ENCODE measurements at regions not wholly inside any gene's neighbourhood (a gene's known extent, or its start where the extent isn't known, plus 50 kb on each side); places are given as distances from the start of the nearest gene placed in this dataset.
"Not testable (repeated sequence)": the region's sequence is repeated elsewhere in the genome, so short reads cannot be mapped to it uniquely, and the experiment has no call there.

GRCh38 chr7:80018941-80019808, 115.5 kb upstream of the GNAI1 start:
- DNase-seq = peak; percentile 75

DNA sequence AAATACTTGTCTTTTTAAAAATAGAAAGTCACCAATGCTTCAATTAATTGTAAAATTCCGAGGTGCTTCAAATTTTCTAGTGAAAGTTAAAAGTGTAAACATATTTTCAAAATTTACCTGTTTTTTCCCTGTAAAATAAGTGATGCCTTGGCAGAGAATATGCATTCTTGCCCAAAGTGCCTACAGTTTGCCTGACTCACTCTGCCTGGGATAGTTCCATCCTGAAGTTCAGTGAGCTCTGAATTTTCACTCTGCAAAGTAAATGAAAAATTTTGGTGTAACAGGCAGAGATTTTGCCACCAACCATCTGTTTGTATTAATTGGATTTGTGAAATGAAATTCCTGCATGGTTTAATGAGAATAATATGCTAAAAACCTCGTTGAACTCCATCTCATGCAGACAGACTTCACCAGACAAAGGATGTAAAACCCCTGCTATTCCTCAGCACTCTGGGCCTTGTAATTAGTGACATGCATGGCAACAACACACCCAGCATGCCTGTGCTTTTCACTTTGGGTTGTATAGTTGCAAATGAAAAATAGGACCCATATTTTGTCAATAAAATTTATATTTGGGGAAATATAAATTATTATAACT, 117.4 kb upstream of the GNAI1 start:
- no peak for DNase-seq

DNA sequence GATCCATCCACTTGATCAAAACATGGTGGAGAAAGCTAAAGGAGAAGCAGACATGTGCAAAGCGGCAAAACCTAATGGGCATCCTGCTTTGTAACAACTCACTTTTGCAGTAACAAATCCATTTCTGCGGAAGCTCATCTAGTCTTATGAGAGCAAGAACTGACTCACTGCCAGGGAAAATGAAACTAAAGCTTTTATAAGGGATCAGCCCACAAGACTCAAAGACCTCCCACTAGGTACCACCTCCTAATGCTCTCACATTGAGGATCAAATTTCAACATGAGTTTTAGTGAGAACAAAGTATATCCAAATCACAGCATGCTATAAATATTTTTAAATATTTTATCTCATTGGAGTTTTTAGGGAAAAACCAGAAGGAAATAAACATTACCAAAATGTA, 120.1 kb upstream of the GNAI1 start:
- no peak for DNase-seq

DNA sequence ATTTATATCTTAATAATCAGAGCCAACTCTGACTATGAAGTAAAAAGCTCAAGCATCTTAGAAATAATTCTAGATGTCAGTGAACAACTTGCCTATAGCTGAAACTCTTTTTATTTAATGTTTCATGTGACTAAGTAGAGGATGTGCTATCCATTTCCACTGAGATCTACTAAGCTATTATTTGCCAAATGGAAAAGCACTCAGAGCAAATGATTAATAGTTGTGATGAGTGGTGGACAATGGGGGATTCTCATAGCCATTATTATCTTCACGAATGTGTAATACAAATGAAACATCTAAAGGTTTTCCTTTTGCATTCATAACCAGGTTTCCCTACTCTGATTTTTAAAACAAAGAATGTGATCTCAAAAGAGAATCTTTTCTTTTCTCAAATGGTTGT, 126.6 kb upstream of the GNAI1 start:
- no peak for DNase-seq

DNA sequence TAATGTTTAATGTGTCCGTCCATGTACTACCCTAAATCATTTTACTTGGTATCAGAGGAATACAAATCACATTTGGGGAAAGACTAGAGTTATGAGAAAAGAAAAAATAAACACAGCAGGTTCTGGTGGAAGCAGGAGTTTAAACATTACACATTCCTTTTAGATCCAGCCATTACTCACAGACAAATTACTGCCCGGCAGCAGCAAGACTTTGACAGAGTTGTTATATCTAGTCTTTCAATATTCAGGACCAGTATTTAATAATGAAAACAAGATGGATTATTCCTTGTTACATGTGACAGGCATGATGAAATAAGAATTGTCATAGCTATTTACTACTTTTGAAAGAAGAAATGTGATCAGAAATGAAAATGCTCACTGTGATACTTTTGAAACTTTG, 131.8 kb upstream of the GNAI1 start:
- DNase-seq = no peak

- no peak for DNase-seq
These were observed 136.3 kb upstream of the GNAI1 start for GRCh38 chr7:79998363-79998762.

GRCh38 chr7:79997345-79997744, 137.3 kb upstream of the GNAI1 start:
- DNase-seq = no peak

GRCh38 chr7:79995741-79996140, 138.9 kb upstream of the GNAI1 start:
- DNase-seq = not testable (repeated sequence)

DNA sequence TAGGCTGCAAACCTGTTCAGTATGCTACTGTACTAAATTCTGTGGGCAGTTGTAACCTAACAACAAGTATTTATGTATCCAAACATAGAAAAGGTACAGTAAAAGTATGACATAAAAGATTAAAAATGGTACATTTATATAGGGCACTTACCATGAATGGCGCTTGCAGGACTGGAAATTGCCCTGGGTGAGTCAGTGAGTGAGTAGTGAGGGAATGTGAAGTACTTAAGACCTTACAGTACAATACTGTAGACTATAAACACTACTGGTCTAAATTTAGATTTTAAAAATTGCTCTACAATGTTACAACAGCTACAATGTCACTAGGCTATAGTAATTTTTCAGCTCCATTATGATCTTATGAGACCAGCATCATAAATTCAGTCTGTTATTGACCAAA, 146.0 kb upstream of the GNAI1 start:
- no peak for DNase-seq

DNA sequence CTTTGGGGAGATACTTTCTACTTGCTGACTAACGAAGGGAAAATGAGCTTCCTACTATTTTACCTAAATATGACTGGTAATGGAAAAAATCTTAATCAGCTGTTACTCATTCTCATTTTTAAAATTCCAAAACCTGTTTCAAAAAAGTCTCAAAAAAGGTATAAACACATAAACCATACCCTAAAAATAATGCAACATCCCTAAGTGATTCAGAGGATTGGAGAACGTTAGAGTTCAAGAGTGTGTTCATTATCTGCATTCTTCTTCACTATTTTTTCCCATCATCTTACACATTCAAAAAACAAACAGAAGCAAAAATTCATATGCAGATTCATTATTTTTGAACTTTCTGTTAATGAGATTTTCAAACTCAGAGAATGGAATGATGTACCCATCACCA, 150.4 kb upstream of the GNAI1 start:
- no peak for DNase-seq

DNA sequence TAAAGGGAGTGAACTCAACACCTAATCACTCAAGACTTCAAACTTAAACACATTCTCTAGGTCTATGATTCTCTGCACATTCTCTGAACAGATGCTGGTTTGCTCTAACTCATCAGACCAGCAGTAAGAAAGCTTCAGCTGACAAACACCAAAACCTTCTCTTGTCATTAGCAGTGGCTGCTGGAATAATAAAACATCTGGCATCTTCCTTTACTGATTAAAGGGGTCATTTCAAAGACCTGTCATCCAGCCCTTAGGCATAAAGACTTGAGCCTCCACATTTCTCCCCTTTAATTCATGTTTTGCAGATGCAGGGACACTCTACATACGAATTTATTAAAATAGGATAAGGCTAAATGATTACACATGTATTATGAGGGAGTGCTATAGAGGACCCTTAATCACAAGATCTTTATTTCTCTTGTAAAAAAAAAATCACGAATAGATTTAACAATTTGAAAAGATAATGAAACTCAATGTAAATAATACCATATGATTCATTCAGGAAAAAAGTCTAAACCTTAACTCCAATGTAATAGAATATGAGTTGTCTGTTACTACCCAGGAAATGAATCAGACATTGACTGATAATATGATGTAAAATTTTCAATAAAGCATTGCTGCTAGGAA, 152.4 kb upstream of the GNAI1 start:
- no peak for DNase-seq

GRCh38 chr7:79980376-79980775, 154.3 kb upstream of the GNAI1 start:
- DNase-seq = no peak

DNA sequence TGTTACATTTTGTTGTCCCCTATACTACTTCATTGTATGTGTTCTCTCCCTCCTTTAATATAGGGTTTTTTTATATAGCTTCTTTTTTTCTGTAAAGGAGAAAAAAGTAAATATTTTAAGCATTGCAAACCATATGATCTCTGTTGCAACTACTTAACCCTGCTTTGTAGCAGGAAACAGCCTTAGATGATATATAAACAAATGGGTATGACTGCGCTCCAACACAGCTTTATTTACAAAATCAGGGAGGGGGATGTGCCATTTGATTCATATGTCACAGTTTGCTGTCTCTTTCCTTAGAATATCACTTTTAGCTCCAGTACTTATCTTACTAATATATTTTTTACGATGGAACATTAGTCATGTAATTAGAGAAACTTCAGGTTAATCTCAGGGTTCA, 155.2 kb upstream of the GNAI1 start:
- DNase-seq = no peak

DNA sequence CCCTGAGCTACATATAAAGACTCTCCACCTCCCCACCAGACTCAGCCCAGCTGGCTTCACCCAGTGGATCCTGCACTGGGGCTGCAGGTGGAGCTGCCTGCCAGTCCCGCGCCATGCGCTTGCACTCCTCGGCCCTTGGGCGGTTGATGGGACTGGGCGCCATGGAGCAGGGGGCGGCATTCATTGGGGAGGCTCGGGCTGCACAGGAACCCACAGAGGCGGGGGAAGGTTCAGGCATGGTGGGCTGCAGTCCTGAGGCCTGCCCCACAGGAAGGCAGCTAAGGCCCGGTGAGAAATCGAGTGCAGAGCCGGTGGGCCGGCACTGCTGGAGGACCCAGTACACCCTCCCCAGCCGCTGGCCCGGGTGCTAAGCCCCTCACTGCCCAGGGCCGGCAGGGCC, 157.2 kb upstream of the GNAI1 start:
- DNase-seq = no peak

DNA sequence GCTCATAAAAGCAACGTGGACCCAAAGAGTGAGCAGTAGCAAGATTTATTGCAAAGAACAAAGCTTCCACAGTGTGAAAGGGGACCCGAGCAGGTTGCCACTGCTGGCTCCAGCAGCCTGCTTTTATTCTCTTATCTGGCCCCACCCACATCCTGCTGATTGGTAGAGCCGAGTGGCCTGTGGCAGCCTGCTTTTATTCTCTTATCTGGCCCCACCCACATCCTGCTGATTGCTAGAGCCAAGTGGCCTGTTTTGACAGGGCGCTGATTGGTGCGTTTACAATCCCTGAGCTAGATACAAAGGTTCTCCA, 158.0 kb upstream of the GNAI1 start:
- peak; percentile 6 for DNase-seq

DNA sequence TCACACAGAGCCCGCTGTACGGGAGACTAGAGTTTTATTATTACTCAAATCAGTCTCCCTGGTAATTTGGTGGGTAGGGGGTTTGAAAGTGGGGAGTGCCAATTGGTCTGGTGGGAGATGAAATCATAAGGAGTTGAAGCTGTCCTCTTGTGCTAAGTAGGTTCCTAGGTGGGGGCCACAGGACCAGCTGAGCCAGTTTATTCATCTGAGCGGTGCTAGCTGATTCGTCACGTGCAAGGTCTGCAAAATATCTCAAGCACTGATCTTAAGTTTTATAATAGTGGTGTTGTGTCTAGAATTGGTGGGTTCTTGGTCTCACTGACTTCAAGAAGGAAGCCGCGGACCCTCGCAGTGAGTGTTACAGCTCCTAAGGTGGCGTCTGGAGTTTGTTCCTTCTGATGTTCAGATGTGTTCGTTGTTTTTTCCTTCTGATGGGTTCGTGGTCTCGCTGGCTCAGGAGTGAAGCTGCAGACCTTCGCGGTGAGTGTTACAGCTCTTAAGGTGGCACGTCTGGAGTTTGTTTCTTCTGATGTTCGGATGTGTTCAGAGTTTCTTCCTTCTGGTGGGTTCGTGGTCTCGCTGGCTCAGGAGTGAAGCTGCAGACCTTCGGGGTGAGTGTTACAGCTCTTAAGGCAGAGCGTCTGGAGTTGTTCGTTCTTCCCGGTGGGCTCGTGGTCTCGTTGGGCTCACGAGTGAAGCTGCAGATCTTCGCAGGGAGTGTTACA, 158.5 kb upstream of the GNAI1 start:
- not testable (repeated sequence) for DNase-seq

- DNase-seq = no peak
These were observed 161.2 kb upstream of the GNAI1 start for GRCh38 chr7:79973455-79973854.

DNA sequence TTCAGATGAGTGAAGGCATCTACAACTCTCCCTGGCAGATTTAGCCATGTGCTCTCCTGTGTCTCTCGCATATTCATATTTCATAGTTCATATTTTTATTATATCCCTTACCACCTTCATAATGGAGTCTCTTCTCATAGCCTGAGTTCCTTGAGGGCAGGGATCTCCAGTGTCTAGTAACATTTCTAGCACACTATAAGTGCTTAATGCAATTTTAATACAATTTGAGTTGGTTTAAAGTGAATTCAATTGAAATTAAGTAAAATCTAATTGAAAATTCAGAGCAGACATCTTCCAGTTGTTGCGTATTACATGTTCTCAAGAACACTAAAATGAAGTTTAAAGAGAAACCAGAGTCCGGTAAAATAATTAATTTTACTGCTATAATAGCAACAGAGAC, 163.6 kb upstream of the GNAI1 start:
- no peak for DNase-seq

- DNase-seq = peak; percentile 19
These were observed 165.7 kb upstream of the GNAI1 start for GRCh38 chr7:79968894-79969293.

GRCh38 chr7:79968077-79968648, 166.5 kb upstream of the GNAI1 start:
- DNase-seq = no peak

GRCh38 chr7:79965946-79966345, 168.7 kb upstream of the GNAI1 start:
- DNase-seq = no peak

GRCh38 chr7:79964463-79964862, 170.2 kb upstream of the GNAI1 start:
- no peak for DNase-seq

DNA sequence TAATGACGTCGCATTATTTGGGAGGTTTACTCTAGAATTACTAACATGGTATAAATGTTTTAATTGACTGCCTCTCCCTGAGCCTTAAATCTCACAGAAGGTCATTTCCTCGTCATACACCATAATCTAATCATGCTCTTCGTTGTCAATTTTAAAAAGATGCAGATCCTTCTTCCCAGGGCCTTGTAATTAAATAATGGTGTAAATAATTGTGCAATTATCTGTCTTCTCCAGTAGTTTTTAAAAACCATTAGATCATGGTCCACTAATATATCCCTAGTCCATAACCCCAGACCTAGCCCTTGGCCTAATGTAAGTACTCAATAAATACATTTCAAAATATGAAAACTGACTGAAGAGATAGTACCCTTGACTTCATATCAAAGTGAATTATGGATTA, 181.5 kb upstream of the GNAI1 start:
- no peak for DNase-seq

All from hematopoietic multipotent progenitor cell treated with erythropoietin and hydrocortisone succinate and interleukin-3 and kit ligand, for 4 days (in vitro differentiated cells).